GM21526 (cell line): ENCODE measurements at regions not wholly inside any gene's neighbourhood (a gene's known extent, or its start where the extent isn't known, plus 50 kb on each side); places are given as distances from the start of the nearest gene placed in this dataset.
"Not testable (repeated sequence)": the region's sequence is repeated elsewhere in the genome, so short reads cannot be mapped to it uniquely, and the experiment has no call there.

ENCODE experiments used
- ATAC-seq: cut with Tn5 transposase; IDR thresholded peaks from one replicate; pipeline ENCODE4 v1.9.1; 2021; ENCODE audit warnings: moderate library complexity; ENCODE audit not compliant: unreplicated experiment, low FRiP score

DNA sequence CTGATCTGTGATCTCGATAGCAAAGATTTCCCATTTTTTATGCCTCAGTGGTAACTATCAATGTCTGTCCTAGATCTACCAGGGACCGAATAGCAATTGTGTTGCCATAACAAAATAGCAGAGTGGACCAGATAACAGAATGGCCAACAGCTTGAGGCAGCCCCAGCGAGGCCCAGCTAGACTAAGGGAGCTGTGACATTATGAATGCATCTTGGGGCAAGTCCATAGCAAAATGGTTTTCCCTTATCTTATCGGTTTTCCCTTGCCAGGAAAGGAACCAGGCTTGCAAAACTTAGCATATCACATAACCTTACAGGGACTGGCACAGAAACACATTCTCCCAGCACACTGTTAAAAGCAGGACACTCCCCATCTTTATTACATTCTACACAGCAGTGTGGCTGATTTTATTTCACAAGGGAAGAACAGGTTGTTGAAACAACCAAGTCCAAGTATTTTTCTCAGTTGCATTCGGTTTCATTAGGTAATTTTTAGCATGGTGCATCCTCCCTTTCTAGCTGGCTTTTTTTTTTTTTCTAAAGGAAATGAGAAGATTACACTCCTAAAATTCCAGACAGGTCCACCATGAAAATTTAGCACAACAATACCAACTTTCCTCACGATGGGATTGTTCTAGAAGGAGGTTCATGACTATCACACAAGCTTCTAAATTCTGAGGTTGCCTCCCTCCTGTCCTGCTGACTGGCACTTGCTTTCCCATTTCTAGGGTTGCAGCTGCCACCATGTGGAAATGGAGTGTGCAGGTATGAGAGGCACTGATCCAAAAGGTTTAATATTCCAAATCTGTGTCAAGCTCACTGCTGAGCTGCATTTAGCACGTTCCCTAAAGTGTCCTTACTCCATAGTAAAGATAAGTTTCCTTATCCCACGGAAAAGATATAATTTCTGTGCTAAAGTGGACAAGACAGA lies 97.0 kb upstream of the SLC35G4 start:
- ATAC-seq, result peak; percentile 17

DNA sequence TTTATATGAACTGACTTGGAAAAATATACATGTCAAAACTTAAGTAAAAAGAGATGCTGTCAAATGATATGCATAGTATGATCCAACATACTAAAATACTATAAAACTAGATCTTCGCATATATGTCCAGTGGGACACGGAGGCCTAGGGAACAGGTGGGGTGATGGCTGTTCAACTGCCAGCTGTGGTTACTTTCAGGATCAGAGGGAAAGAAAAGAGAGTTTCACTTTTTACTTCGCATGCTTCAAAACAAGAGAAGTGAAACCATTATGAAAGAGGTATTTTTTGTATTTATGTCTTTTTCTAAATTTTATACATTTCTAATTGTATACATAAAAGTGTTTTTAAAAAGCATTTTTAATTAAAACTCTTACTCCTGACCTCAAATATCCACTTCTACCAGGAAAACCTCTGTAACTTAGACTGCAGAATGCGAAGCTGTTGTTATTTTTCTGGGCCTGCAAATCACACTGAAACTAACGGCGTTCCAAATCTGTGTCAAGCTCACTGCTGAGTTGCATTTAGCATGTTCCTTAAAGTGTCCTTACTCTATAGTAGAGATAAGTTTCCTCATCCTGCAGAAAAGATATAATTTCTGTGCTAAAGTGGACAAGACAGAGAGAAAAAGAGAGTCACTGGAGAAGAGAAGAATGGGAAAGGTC lies 97.8 kb upstream of the SLC35G4 start:
- peak; percentile 94 for ATAC-seq

DNA sequence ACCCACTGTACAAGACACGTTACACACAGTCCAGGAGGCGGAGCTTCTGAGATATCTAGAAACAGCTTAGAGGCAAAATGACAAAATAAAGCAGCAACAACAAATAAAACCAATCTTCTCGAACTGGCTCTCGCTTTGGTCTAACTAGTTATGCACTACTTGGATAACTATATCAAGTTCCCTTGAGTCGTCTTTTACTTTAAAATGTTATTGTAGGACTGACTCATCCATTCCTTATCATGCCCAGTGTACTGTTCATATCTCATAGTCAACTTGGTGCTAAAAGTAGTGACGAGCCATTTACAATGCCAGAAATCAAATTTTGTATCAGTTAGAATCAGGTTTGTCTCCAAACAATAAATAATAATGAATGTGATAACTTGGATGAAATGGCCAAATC lies 102.5 kb upstream of the SLC35G4 start:
- ATAC-seq, result no peak

DNA sequence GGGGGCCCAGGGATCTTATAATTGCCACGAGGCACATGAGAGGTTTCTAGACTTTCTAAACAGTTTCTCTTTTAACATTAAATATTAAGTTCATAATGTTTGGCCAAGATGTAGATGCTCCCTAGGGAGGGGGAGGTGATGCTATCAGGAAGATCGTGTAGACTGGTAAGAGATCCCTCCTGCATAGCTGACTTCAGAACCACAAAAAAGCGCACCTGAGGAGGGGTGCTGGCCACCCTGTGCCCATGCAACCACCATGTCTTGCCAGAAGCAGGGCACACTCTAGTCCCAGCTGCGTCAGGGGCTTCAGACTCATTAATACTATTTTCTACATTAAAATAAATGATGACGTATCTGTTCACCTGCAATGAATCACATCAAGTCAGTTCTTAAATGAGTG lies 103.4 kb upstream of the SLC35G4 start:
- no peak for ATAC-seq

DNA sequence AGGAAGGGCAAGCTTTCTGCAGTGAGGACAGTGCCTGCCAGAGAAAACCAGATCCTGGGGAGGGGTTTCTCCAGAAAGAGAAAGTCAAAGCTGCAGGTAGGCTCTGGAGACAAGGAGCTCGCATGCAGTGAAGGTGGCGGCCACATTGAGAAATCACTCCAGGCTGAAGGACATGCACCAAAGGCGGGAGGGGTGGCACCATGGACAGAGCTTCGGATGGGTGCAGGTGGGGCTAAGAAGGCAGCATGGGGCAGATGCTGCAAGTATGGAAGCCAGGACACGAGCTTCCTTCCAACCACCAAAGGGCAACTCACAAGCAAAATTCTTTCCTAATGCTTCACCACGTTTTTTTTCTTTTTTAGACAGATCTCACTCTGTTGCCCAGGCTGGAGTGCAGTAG lies 104.4 kb upstream of the SLC35G4 start:
- no peak for ATAC-seq

- ATAC-seq, result no peak
Observed at GRCh38 chr18:11502368-11502767, 107.0 kb upstream of the SLC35G4 start.

DNA sequence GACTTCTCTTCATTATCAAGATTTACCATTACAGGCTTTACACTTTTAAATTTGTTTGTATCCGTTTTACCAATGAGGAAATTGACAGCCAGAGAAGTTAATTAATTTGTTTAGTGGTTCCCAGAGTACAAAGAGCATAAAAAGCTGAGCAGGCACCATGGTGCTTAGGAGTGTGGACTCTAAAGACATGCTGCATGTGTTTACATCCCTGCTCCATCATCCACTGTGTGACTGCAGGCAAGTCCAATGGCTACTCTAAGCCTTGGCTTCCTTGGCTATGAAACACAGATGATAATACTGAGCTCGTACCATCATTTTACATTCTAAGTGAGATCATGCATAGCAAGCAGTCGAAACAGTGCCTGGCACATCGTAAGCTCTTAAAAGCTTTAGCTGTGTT lies 108.0 kb upstream of the SLC35G4 start:
- ATAC-seq, result no peak

GRCh38 chr18:11500153-11501122 lies 109.0 kb upstream of the SLC35G4 start:
- ATAC-seq, result peak; percentile 68

- no peak for ATAC-seq
Observed at GRCh38 chr18:11498821-11499220, 110.6 kb upstream of the SLC35G4 start.

- no peak for ATAC-seq
Observed at GRCh38 chr18:11497585-11497984, 111.8 kb upstream of the SLC35G4 start.

GRCh38 chr18:11496526-11497172 lies 112.7 kb upstream of the SLC35G4 start:
- ATAC-seq, result no peak

GRCh38 chr18:11495441-11495840 lies 114.0 kb upstream of the SLC35G4 start:
- no peak for ATAC-seq

GRCh38 chr18:11494107-11494506 lies 115.3 kb upstream of the SLC35G4 start:
- no peak for ATAC-seq

- ATAC-seq, result no peak
Observed at GRCh38 chr18:11489266-11489899, 120.0 kb upstream of the SLC35G4 start.

- no peak for ATAC-seq
Observed at GRCh38 chr18:11488175-11488574, 121.2 kb upstream of the SLC35G4 start.

DNA sequence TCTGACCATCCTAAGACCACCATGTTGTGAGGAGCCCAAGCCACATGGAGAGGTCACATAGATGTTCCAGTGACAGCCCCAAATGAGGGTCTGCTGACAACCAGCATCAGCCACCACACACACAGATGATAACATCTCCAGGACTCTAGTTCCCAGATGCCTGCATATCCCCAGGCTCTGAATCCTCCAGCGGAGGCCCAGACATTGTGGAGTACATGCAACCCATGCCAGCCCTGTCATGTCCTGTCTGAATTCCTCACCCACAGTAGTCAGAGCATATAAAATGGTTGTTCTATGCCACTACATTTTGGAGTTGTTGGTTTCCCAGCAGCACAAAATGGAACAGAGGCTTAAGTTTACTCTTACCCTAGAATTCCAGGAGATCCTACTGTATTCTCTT lies 122.0 kb upstream of the SLC35G4 start:
- no peak for ATAC-seq

DNA sequence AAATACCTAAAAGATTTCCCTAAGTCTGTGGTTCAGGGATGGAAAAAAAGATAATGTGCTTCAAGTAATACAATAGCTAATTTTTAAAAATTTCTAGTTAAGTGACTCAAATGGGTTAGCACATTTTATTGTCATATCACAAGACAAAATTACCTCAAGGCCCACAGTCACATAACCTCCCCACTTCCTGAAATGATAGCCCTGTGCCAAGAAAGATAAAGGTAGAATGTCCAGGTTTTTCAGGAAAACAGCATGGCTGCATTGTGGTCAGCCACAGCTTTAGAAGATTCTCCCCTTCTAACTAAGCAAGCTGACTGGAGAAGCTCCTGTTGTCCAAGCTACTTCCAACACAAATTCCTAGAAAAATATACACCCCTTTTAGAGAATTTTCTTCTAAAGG lies 127.1 kb upstream of the SLC35G4 start:
- ATAC-seq, result no peak

DNA sequence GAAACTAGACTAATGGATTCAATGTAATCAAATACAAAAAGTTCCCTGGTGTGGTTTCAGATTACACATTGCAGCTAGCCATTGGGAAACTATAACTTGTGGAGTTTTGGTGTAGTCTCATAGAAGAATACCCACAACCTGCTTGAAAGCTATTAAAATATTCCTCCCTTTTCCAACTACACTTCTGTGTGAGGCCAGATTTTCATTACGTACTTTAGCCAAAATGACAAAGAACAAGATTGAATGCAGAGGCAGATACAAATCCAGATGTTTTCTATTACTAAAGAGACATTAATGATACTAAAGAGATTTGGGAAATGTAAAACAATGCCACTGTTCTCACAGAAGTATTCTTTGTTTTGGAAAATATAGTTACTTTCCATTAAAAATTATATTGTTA lies 128.7 kb upstream of the SLC35G4 start:
- ATAC-seq, result no peak

GRCh38 chr18:11479031-11479430 lies 130.4 kb upstream of the SLC35G4 start:
- not testable (repeated sequence) for ATAC-seq

DNA sequence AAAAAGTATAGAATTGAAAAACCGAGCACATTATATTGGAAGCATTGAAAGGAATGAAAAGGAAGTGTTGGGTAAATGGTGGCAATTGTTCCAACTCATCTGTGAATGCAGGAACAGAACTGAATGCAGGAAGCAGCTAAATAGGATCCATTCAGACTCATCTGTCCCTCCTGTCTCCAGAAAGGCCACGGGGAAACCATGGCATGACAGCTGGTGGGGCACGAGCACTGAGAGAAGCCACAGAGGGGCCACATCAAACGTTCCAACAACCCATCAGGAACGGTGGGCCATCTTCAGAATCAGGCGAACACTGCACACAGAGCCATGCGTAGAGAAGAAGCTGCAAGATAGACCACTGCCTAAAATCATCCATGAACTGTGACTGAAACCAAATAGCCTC lies 138.5 kb upstream of the SLC35G4 start:
- ATAC-seq, result no peak
